ENCODE measurements at regions not wholly inside any gene's neighbourhood (a gene's known extent, or its start where the extent isn't known, plus 50 kb on each side); places are given as distances from the start of the nearest gene placed in this dataset.
"Not testable (repeated sequence)": the region's sequence is repeated elsewhere in the genome, so short reads cannot be mapped to it uniquely, and the experiment has no call there.

DNA sequence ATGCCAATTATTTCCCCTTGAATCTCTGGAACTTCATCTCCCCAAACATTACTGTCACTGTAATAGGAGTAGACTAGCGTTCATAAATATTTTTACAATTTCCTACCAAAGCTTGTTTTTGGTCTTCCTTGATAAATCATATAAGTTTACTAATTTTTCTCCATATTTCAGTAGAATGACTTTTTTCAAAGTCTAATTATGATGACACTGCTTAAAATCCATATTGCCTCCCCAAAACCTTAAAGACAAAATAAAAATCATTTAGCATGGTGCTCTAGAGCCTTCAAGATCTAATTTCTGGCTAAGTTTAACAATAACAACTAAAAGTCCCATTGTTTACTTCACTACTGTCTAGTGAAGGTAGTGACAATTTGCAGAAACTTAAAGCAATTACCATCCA, 474.2 kb upstream of the CHRM3 start:
- Histone ChIP-seq H3K4me2 (ENCODE audit: low read depth, low read length, poor library complexity, severe bottlenecking) (no peak overlapping the region), H3K79me2 (ENCODE audit: insufficient read depth, low read length) (no peaks in the 10 kb centered on the region)
- TF ChIP-seq, protein P1, sequence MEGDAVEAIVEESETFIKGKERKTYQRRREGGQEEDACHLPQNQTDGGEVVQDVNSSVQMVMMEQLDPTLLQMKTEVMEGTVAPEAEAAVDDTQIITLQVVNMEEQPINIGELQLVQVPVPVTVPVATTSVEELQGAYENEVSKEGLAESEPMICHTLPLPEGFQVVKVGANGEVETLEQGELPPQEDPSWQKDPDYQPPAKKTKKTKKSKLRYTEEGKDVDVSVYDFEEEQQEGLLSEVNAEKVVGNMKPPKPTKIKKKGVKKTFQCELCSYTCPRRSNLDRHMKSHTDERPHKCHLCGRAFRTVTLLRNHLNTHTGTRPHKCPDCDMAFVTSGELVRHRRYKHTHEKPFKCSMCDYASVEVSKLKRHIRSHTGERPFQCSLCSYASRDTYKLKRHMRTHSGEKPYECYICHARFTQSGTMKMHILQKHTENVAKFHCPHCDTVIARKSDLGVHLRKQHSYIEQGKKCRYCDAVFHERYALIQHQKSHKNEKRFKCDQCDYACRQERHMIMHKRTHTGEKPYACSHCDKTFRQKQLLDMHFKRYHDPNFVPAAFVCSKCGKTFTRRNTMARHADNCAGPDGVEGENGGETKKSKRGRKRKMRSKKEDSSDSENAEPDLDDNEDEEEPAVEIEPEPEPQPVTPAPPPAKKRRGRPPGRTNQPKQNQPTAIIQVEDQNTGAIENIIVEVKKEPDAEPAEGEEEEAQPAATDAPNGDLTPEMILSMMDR (conservative IDR thresholded peaks at IDR 0.05; ENCODE audit: low read length): no peak
- TF ChIP-seq EZH2phosphoT487 (IDR thresholded peaks at IDR 0.05; ENCODE audit: borderline replicate concordance): no peak

DNA sequence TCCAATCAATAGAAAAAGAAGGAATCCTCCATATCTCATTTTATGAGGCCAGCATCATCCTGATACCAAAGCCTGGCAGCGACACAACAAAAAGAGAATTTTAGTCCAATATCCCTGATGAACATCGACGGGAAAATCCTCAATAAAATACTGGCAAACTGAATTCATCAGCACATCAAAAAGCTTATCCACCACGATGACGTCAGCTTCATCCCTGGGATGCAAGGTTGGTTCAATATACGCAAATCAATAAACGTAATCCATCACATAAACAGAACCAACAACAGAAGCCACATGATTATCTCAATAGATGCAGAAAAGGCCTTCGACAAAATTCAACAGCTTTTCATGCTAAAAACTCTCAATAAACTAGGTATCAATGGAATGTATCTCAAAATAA, 483.6 kb upstream of the CHRM3 start:
- H2AFZ ChIP-seq (ENCODE audit: low read length); H3K4me2 ChIP-seq (ENCODE audit: low read depth, low read length, poor library complexity, severe bottlenecking); H3K4me1 ChIP-seq (ENCODE audit: insufficient read depth, low read length, poor library complexity, severe bottlenecking); H4K20me1 ChIP-seq (ENCODE audit: insufficient read depth, low read length, poor library complexity, severe bottlenecking); H3F3A ChIP-seq (ENCODE audit: low read depth); H3K27me3 ChIP-seq (ENCODE audit: insufficient read depth, low read length, poor library complexity, severe bottlenecking); H3K79me2 ChIP-seq (ENCODE audit: insufficient read depth, low read length); H3K9me2 ChIP-seq (replicated peaks; ENCODE audit: low read depth, low read length); H3K4me3 ChIP-seq (ENCODE audit: low read length, poor library complexity, severe bottlenecking); H3K9ac ChIP-seq (ENCODE audit: low read depth, low read length, poor library complexity, severe bottlenecking); H3K36me3 ChIP-seq (ENCODE audit: insufficient read depth, low read length); H3K9me3 ChIP-seq (ENCODE audit: insufficient read depth, low read depth, low read length): not testable (repeated sequence)

More for the DNA sequence above, 474.2 kb upstream of the CHRM3 start:
- no peaks in the 10 kb centered on the region for H3F3A ChIP-seq (ENCODE audit: low read depth)
- no peak overlapping the region for H2AFZ ChIP-seq (ENCODE audit: low read length)
- H3K36me3 ChIP-seq (ENCODE audit: insufficient read depth, low read length): no peaks in the 10 kb centered on the region
- H3K27me3 ChIP-seq (ENCODE audit: insufficient read depth, low read length, poor library complexity, severe bottlenecking): no peaks in the 10 kb centered on the region
- H3K9ac ChIP-seq (ENCODE audit: low read depth, low read length, poor library complexity, severe bottlenecking): no peak overlapping the region
- no peaks in the 10 kb centered on the region for H3K9me2 ChIP-seq (replicated peaks; ENCODE audit: low read depth, low read length)
- H3K9me3 ChIP-seq (ENCODE audit: insufficient read depth, low read depth, low read length): no peaks in the 10 kb centered on the region; the same call in 1 of the 2 replicates
- H3K4me3 ChIP-seq (ENCODE audit: low read length, poor library complexity, severe bottlenecking): no peak overlapping the region
- no peaks in the 10 kb centered on the region for H3K4me1 ChIP-seq (ENCODE audit: insufficient read depth, low read length, poor library complexity, severe bottlenecking)
- H4K20me1 ChIP-seq (ENCODE audit: insufficient read depth, low read length, poor library complexity, severe bottlenecking): no peaks in the 10 kb centered on the region

DNA sequence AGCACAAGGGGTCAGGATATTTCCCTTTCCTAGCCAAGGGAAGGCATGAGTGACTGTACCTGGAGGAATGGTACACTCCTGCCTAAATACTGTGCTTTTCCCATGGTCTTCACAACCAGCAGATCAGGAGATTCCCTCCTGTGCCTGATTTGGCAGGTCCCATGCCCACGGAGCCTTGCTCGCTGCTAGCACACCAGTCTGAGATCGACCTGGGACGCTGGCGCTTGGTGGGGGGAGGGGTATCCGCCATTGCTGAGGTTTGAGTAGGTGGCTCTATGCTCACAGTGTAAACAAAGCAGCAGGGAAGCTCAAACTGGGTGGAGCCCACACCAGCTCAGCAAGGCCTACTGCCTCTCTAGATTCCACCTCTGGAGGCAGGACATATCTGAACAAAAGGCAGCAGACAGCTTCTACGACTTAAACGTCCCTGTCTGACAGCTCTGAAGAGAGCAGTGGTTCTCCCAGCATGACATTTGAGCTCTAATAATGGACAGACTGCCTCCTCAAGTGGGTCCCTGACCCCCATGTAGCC, 486.0 kb upstream of the CHRM3 start:
- H3K4me2 ChIP-seq (ENCODE audit: low read depth, low read length, poor library complexity, severe bottlenecking): no peak overlapping the region
- TF ChIP-seq, protein P1 (conservative IDR thresholded peaks at IDR 0.05; ENCODE audit: low read length): no peak
- TF ChIP-seq EZH2phosphoT487 (IDR thresholded peaks at IDR 0.05; ENCODE audit: borderline replicate concordance): no peak
- H3K4me3 ChIP-seq (ENCODE audit: low read length, poor library complexity, severe bottlenecking): no peak overlapping the region

DNA sequence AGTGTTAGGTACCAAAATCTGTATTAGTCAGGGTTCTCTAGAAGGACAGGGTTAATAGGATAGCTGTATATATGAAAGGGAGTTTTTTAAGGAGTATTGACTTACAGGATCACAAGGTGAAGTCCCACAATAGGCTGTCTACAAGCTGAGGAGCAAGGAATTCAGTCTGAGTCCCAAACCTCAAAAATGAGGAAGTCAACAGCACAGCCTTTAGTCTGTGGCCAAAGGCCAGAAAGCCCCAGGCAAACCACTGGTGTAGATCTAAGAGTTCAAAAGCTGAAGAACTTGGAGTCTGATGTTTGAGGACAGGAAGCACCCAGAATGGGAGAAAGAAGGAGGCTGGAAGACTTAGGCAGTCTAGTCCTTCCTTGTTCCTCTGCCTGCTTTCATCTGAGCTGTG, 487.5 kb upstream of the CHRM3 start:
- Histone ChIP-seq H3K9me2 (replicated peaks; ENCODE audit: low read depth, low read length) (no peaks in the 10 kb centered on the region), H3K9me3 (ENCODE audit: insufficient read depth, low read depth, low read length) (no peaks in the 10 kb centered on the region), H3K4me2 (ENCODE audit: low read depth, low read length, poor library complexity, severe bottlenecking) (no peak overlapping the region), H3K27me3 (ENCODE audit: insufficient read depth, low read length, poor library complexity, severe bottlenecking) (no peaks in the 10 kb centered on the region), H3K79me2 (ENCODE audit: insufficient read depth, low read length) (no peaks in the 10 kb centered on the region), H3K4me3 (ENCODE audit: low read length, poor library complexity, severe bottlenecking) (no peak overlapping the region), H2AFZ (ENCODE audit: low read length) (no peak overlapping the region), H3K36me3 (ENCODE audit: insufficient read depth, low read length) (no peaks in the 10 kb centered on the region), H3K9ac (ENCODE audit: low read depth, low read length, poor library complexity, severe bottlenecking) (no peak overlapping the region), H4K20me1 (ENCODE audit: insufficient read depth, low read length, poor library complexity, severe bottlenecking) (no peaks in the 10 kb centered on the region), H3F3A (ENCODE audit: low read depth) (no peaks in the 10 kb centered on the region), H3K4me1 (ENCODE audit: insufficient read depth, low read length, poor library complexity, severe bottlenecking) (no peaks in the 10 kb centered on the region)
- no peak for TF ChIP-seq EZH2phosphoT487 (IDR thresholded peaks at IDR 0.05; ENCODE audit: borderline replicate concordance)
- TF ChIP-seq, protein P1 (conservative IDR thresholded peaks at IDR 0.05; ENCODE audit: low read length): no peak

More for the DNA sequence above, 486.0 kb upstream of the CHRM3 start:
- Histone ChIP-seq H3K9ac (ENCODE audit: low read depth, low read length, poor library complexity, severe bottlenecking) (no peak overlapping the region), H3K27me3 (ENCODE audit: insufficient read depth, low read length, poor library complexity, severe bottlenecking) (no peaks in the 10 kb centered on the region), H3F3A (ENCODE audit: low read depth) (no peaks in the 10 kb centered on the region), H3K79me2 (ENCODE audit: insufficient read depth, low read length) (no peaks in the 10 kb centered on the region), H4K20me1 (ENCODE audit: insufficient read depth, low read length, poor library complexity, severe bottlenecking) (no peaks in the 10 kb centered on the region), H3K9me3 (ENCODE audit: insufficient read depth, low read depth, low read length) (no peaks in the 10 kb centered on the region), H2AFZ (ENCODE audit: low read length) (no peak overlapping the region), H3K36me3 (ENCODE audit: insufficient read depth, low read length) (no peaks in the 10 kb centered on the region), H3K4me1 (ENCODE audit: insufficient read depth, low read length, poor library complexity, severe bottlenecking) (no peaks in the 10 kb centered on the region), H3K9me2 (replicated peaks; ENCODE audit: low read depth, low read length) (no peaks in the 10 kb centered on the region)
